DND-41 (cell line): ENCODE measurements at regions not wholly inside any gene's neighbourhood (a gene's known extent, or its start where the extent isn't known, plus 50 kb on each side); places are given as distances from the start of the nearest gene placed in this dataset.

Source experiments
- ATAC-seq: fragments of 200-7000 bp; cut with Tn5 transposase; 3 replicates; pipeline ENCODE4 v1.9.1; 2021; ENCODE audit warnings: low read depth; ENCODE audit not compliant: insufficient read depth
- DNase-seq: peaks from one replicate; pipeline ENCODE4 v3.0.0-alpha.2; 2020
- H2AFZ ChIP-seq: 2 replicates; pipeline ENCODE4 v1.6.0; 2012; ENCODE audit warnings: low read depth, low read length
- H3K27ac ChIP-seq: 2 replicates; pipeline ENCODE4 v1.5.1; 2012; ENCODE audit warnings: low read length, inconsistent platforms
- H3K27me3 ChIP-seq: fragments of 200-600 bp; sonication (generic); 2 replicates; pipeline ENCODE4 v1.6.0; 2012; ENCODE audit warnings: low read length, mild to moderate bottlenecking, inconsistent platforms; ENCODE audit not compliant: insufficient read depth, poor library complexity
- H3K36me3 ChIP-seq: 2 replicates; pipeline ENCODE4 v1.5.1; 2012; ENCODE audit warnings: low read length, inconsistent platforms; ENCODE audit not compliant: insufficient read depth
- H3K4me1 ChIP-seq: 2 replicates; pipeline ENCODE4 v1.5.1; 2012; ENCODE audit warnings: mild to moderate bottlenecking, low read length; ENCODE audit not compliant: insufficient read depth
- H3K4me2 ChIP-seq: 2 replicates; pipeline ENCODE4 v1.6.0; 2012; ENCODE audit warnings: mild to moderate bottlenecking, moderate library complexity, low read length, inconsistent platforms; ENCODE audit not compliant: insufficient read depth
- H3K4me3 ChIP-seq, 2 experiments: fragments of 200-600 bp in 1 of 2; shearing (Covaris generic) in 1 of 2; 2 replicates each; pipeline ENCODE4 v1.5.1; 2012 to 2016; ENCODE audit warnings: inconsistent platforms in 2 of 2, low read length in 2 of 2, mild to moderate bottlenecking in 2 of 2, low read depth in 1 of 2, moderate library complexity in 1 of 2
- H3K79me2 ChIP-seq: 2 replicates; pipeline ENCODE4 v1.6.0; 2012; ENCODE audit warnings: low read length, inconsistent platforms; ENCODE audit not compliant: insufficient read depth
- H3K9ac ChIP-seq: 2 replicates; pipeline ENCODE4 v1.6.0; 2012; ENCODE audit warnings: low read depth, mild to moderate bottlenecking, inconsistent platforms, low read length, moderate library complexity
- H3K9me3 ChIP-seq: 2 replicates; pipeline ENCODE4 v1.5.1; 2012; ENCODE audit warnings: low read length, moderate library complexity, mild to moderate bottlenecking, inconsistent platforms; ENCODE audit not compliant: insufficient read depth, severe bottlenecking
- H4K20me1 ChIP-seq: 2 replicates; pipeline ENCODE4 v1.6.0; 2012; ENCODE audit warnings: low read length; ENCODE audit not compliant: insufficient read depth
- CTCF ChIP-seq: IDR thresholded peaks from 2 replicates; pipeline ENCODE4 v1.5.1; 2012; ENCODE audit warnings: borderline replicate concordance, low read length, moderate library complexity, mild to moderate bottlenecking; ENCODE audit not compliant: poor library complexity, severe bottlenecking; ENCODE audit errors: extremely low read depth
- EZH2 ChIP-seq: IDR thresholded peaks from 3 replicates; pipeline ENCODE4 v1.6.1; 2012; ENCODE audit warnings: borderline replicate concordance, low read depth, mild to moderate bottlenecking, moderate library complexity, low read length, inconsistent platforms; ENCODE audit not compliant: severe bottlenecking

- Histone ChIP-seq H3K27ac (no peak overlapping the region), H3K4me3 (no peak overlapping the region), H4K20me1 (no peaks in the 10 kb centered on the region), H3K36me3 (no peaks in the 10 kb centered on the region), H3K9me3 (peaks cover 2% of the 10 kb centered on the region), H3K27me3 (peaks cover 11% of the 10 kb centered on the region), H3K9ac (no peak overlapping the region), H3K4me1 (no peaks in the 10 kb centered on the region), H3K79me2 (no peaks in the 10 kb centered on the region), H3K4me2 (no peak overlapping the region), H2AFZ (no peak overlapping the region)
- DNase-seq, result no peak
- ATAC-seq, result no peak
- TF ChIP-seq CTCF, result no peak
- no peak for TF ChIP-seq EZH2
These were observed 110.5 kb downstream of the TSN start for GRCh38 chr2:121865914-121866313.

- Histone ChIP-seq H3K4me1 (no peaks in the 10 kb centered on the region), H3K9me3 (peaks cover 2% of the 10 kb centered on the region), H3K4me2 (no peak overlapping the region), H3K27ac (no peak overlapping the region), H4K20me1 (no peaks in the 10 kb centered on the region), H2AFZ (no peak overlapping the region), H3K9ac (no peak overlapping the region), H3K27me3 (peaks cover 11% of the 10 kb centered on the region), H3K4me3 (no peak overlapping the region), H3K36me3 (no peaks in the 10 kb centered on the region), H3K79me2 (no peaks in the 10 kb centered on the region)
- DNase-seq (no peak), ATAC-seq (no peak)
- TF ChIP-seq CTCF (no peak), EZH2 (no peak)
These were observed 111.3 kb downstream of the TSN start for GRCh38 chr2:121866789-121867188.

GRCh38 chr2:121868652-121869051 is 113.2 kb downstream of the TSN start:
- Histone ChIP-seq H3K79me2 (no peaks in the 10 kb centered on the region), H3K4me3 (no peak overlapping the region), H3K4me2 (no peak overlapping the region), H3K27ac (no peak overlapping the region), H3K27me3 (peaks cover 9% of the 10 kb centered on the region), H2AFZ (no peak overlapping the region), H3K36me3 (no peaks in the 10 kb centered on the region), H4K20me1 (no peaks in the 10 kb centered on the region), H3K9me3 (no peaks in the 10 kb centered on the region), H3K9ac (no peak overlapping the region), H3K4me1 (no peaks in the 10 kb centered on the region)
- DNase-seq (no peak), ATAC-seq (no peak)
- TF ChIP-seq CTCF, result no peak
- no peak for TF ChIP-seq EZH2

- Histone ChIP-seq H3K27me3 (peaks cover 9% of the 10 kb centered on the region), H3K36me3 (no peaks in the 10 kb centered on the region), H3K9me3 (no peaks in the 10 kb centered on the region), H3K4me3 (no peak overlapping the region), H3K4me1 (no peaks in the 10 kb centered on the region), H3K27ac (no peak overlapping the region), H4K20me1 (no peaks in the 10 kb centered on the region), H3K9ac (no peak overlapping the region), H3K4me2 (no peak overlapping the region), H2AFZ (no peak overlapping the region), H3K79me2 (no peaks in the 10 kb centered on the region)
- ATAC-seq, result no peak
- TF ChIP-seq EZH2 (no peak), CTCF (no peak)
- DNase-seq, result no peak
These were observed 113.9 kb downstream of the TSN start for GRCh38 chr2:121869363-121869762.
